K562 (cell line): ENCODE measurements at regions not wholly inside any gene's neighbourhood (a gene's known extent, or its start where the extent isn't known, plus 50 kb on each side); places are given as distances from the start of the nearest gene placed in this dataset.

Source experiments
- BHLHE40 ChIP-seq: IDR thresholded peaks from 2 replicates; pipeline ENCODE4 v1.6.1; 2011; ENCODE audit warnings: low read length, improper control_type of control experiment
- CHD7 ChIP-seq: fragments of 200-600 bp; sonication (generic); IDR thresholded peaks from one replicate; pipeline ENCODE4 v1.6.1; 2012; ENCODE audit warnings: mild to moderate bottlenecking, low read depth, low read length, inconsistent platforms
- DEAF1 ChIP-seq: fragments of 450-650 bp; formaldehyde crosslinking; IDR thresholded peaks from 2 replicates; pipeline ENCODE4 v1.4.0; 2020; ENCODE audit warnings: mild to moderate bottlenecking, moderate library complexity
- HDAC6 ChIP-seq: IDR thresholded peaks from 2 replicates; pipeline ENCODE4 v1.6.1; 2012; ENCODE audit warnings: low read depth, mild to moderate bottlenecking, control low read depth, inconsistent platforms, low read length, moderate library complexity
- KDM1A ChIP-seq, 2 experiments: fragments of 450-650 bp; IDR thresholded peaks; 2 replicates each; pipeline ENCODE4 v1.6.1; 2016; ENCODE audit warnings: mild to moderate bottlenecking in 2 of 2
- MCM3 ChIP-seq: fragments of 450-650 bp; IDR thresholded peaks from 2 replicates; pipeline ENCODE4 v1.6.1; 2016
- NR3C1 ChIP-seq: sonication (generic); formaldehyde crosslinking; IDR thresholded peaks from 2 replicates; pipeline ENCODE4 v1.8.1; 2022; ENCODE audit warnings: missing genetic modification reagents
- PHF21A ChIP-seq: fragments of 450-650 bp; IDR thresholded peaks from 2 replicates; pipeline ENCODE4 v1.6.1; 2017; ENCODE audit warnings: low read depth, borderline replicate concordance
- SREBF1 ChIP-seq: fragments of 150-350 bp; IDR thresholded peaks from 2 replicates; pipeline ENCODE4 v1.6.1; 2014; ENCODE audit warnings: antibody characterized with exemption, low read depth, low read length, borderline replicate concordance
- U2AF1 ChIP-seq: fragments of 200-400 bp; formaldehyde crosslinking; optimal IDR thresholded peaks from 2 replicates; pipeline ENCODE3; 2017; ENCODE audit warnings: mild to moderate bottlenecking, low read depth, low read length, moderate library complexity
- ZNF75A ChIP-seq: fragments of 450-650 bp; formaldehyde crosslinking; IDR thresholded peaks from 2 replicates; pipeline ENCODE4 v1.4.0; 2020; ENCODE audit warnings: mild to moderate bottlenecking
- TF ChIP-seq, protein P1 (sequence below): sonication (generic); IDR thresholded peaks from 2 replicates; pipeline ENCODE4 v1.6.1; 2016

GRCh38 chr11:37170311-37170710, 572.3 kb upstream of the RAG2 start (continued):
- TF ChIP-seq CHD7 (no peak), BHLHE40 (no peak), SREBF1 (no peak), PHF21A (no peak), DEAF1 (CRISPR knock-in tag) (no peak), U2AF1 (no peak), HDAC6 (no peak), KDM1A (IDR thresholded peaks at IDR 0.05) (no peak), ZNF75A (CRISPR knock-in tag) (no peak), MCM3 (no peak), NR3C1 (CRISPR knock-in tag) (no peak)
- TF ChIP-seq, protein P1, sequence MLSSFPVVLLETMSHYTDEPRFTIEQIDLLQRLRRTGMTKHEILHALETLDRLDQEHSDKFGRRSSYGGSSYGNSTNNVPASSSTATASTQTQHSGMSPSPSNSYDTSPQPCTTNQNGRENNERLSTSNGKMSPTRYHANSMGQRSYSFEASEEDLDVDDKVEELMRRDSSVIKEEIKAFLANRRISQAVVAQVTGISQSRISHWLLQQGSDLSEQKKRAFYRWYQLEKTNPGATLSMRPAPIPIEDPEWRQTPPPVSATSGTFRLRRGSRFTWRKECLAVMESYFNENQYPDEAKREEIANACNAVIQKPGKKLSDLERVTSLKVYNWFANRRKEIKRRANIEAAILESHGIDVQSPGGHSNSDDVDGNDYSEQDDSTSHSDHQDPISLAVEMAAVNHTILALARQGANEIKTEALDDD: no peak
